ENCODE measurements at regions not wholly inside any gene's neighbourhood (a gene's known extent, or its start where the extent isn't known, plus 50 kb on each side); places are given as distances from the start of the nearest gene placed in this dataset.

DNA sequence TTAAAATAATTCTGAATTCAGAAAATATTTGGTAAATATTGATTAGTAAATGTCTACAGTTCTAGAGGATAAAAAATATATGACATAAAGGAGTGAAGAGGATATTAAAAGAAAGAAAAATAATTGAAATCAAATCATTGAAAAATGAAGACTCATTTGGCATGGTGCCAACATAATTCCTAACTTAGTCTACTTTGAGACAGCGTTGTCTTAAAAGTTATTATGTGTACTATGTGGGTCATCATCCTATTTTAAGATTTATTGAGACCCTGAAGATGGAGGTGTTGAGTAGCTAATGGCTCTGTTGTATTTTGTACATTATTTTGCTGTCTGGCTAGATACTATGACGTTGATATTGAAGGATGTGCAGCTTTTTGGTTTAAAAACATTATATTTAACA is 156.7 kb upstream of the PTGFR start:
- TF ChIP-seq, protein P1, sequence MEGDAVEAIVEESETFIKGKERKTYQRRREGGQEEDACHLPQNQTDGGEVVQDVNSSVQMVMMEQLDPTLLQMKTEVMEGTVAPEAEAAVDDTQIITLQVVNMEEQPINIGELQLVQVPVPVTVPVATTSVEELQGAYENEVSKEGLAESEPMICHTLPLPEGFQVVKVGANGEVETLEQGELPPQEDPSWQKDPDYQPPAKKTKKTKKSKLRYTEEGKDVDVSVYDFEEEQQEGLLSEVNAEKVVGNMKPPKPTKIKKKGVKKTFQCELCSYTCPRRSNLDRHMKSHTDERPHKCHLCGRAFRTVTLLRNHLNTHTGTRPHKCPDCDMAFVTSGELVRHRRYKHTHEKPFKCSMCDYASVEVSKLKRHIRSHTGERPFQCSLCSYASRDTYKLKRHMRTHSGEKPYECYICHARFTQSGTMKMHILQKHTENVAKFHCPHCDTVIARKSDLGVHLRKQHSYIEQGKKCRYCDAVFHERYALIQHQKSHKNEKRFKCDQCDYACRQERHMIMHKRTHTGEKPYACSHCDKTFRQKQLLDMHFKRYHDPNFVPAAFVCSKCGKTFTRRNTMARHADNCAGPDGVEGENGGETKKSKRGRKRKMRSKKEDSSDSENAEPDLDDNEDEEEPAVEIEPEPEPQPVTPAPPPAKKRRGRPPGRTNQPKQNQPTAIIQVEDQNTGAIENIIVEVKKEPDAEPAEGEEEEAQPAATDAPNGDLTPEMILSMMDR (IDR thresholded peaks at IDR 0.05 in 8 of 11, conservative IDR thresholded peaks at IDR 0.05 in 3 of 11), result no peak
- TF ChIP-seq POLR2A (IDR thresholded peaks at IDR 0.05), result no peak

All from spleen (tissue), 7 donors.